ENCODE measurements at regions not wholly inside any gene's neighbourhood (a gene's known extent, or its start where the extent isn't known, plus 50 kb on each side); places are given as distances from the start of the nearest gene placed in this dataset.

DNA sequence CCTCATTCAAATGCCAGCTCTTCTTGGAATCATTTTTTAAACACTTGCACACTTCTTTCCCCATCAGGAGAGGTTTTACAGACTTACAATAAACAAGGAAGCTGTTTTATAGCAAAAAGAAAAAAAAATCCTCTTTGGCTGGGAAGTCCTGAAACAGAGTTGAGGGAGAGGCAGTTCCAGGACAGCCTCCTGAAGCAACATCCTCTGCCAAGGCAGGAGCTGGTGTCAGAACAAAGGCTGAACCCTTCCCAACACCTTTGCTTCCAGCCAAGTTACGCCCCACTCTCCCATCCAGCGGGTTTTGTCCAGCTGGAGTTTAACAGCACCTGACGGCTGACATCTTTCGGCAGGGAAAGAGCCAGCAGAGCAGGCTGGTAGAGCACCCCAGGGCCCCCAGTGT is 287.8 kb downstream of the RRAGC start (continued):
- TF ChIP-seq AFF1 (IDR thresholded peaks at IDR 0.05; ENCODE audit: low read depth in 1 of 2, partially characterized antibody in 2 of 2) (no peak), SP2 (IDR thresholded peaks at IDR 0.05; ENCODE audit: extremely low read depth, low read depth, low read length, poor library complexity, severe bottlenecking) (no peak)

- H3K27me3 ChIP-seq (ENCODE audit: control insufficient read depth in 2 of 2, insufficient read depth in 2 of 2, low read length in 2 of 2), result peaks cover 4 to 20% of the 10 kb centered on the region in 2 experiments; a peak in 3 of 5 replicates
- ChIA-PET CTCF (ENCODE audit: low intra/inter-chr PET ratio) (no interaction called here), POLR2A (interaction anchor here (0.7 to 5.0 kb wide), 4 partner anchors 11 to 174 kb away, joined by 3 to 20 read pairs (median 5); no protein-coding TSS in a partner anchor)
- FAIRE-seq (no peak), ATAC-seq (no peak), DNase-seq (ENCODE audit: extremely low read depth in 1 of 4, low spot score in 3 of 4) (no peak)
- no TSS peak for BruUV-seq (replicated peaks)
- no peaks in the 10 kb centered on the region for H3K9me3 ChIP-seq (replicated peaks; ENCODE audit: control insufficient read depth, insufficient read depth, low read depth, low read length)
- in situ Hi-C loops (cut with MboI) (no loop called here), intact Hi-C loops (cut with micrococcal nuclease) (no loop called here)
- peaks cover 0 to 9% of the 10 kb centered on the region in 2 experiments; a peak in 3 of 5 replicates for H3K4me1 ChIP-seq (replicated peaks in 1 of 2; ENCODE audit: control insufficient read depth in 2 of 2, insufficient read depth in 2 of 2, low read length in 2 of 2)
- WGBS (ENCODE audit: insufficient coverage, low coverage, missing lambda C conversion rate), result 51% methylated on average over 3 of the region's 3 CpGs
- H3K9me1 ChIP-seq (ENCODE audit: control insufficient read depth, insufficient read depth, low read length), result no peaks in the 10 kb centered on the region
- no peaks in the 10 kb centered on the region for H3K79me2 ChIP-seq (ENCODE audit: control insufficient read depth, insufficient read depth, low read length)
- H3K27ac ChIP-seq (ENCODE audit: extremely low read depth, low read depth, low read length), result no peak overlapping the region
- no peak overlapping the region for H3K4me3 ChIP-seq
- TF ChIP-seq MTA2 (IDR thresholded peaks at IDR 0.05; ENCODE audit: low read depth) (no peak), ZZZ3 (IDR thresholded peaks at IDR 0.05) (no peak), ESRRA (IDR thresholded peaks at IDR 0.05; ENCODE audit: borderline replicate concordance, low read depth) (peak; percentile 77)
- H3K4me2 ChIP-seq (ENCODE audit: insufficient read depth, low read length), result no peak overlapping the region
- H3K36me3 ChIP-seq (ENCODE audit: control insufficient read depth, insufficient read depth, low read length), result no peaks in the 10 kb centered on the region
- H3K9ac ChIP-seq (ENCODE audit: insufficient read depth in 1 of 2, low read depth in 2 of 2, low read length in 2 of 2), result no peak overlapping the region
- H2AFZ ChIP-seq (ENCODE audit: low read depth, low read length), result no peak overlapping the region
- H4K20me1 ChIP-seq (replicated peaks; ENCODE audit: control insufficient read depth, insufficient read depth, low read length), result 0 out of 2 replicates have a peak, but pooled peaks cover 4% of the 10 kb centered on the region
These were observed 289.0 kb downstream of the RRAGC start for GRCh38 chr1:38570657-38570975.

Data from K562 (cell line).